Neural crest cell (in vitro differentiated cells): ENCODE measurements at regions not wholly inside any gene's neighbourhood (a gene's known extent, or its start where the extent isn't known, plus 50 kb on each side); places are given as distances from the start of the nearest gene placed in this dataset.

Source experiments
- DNase-seq: peaks from one replicate; pipeline ENCODE4 v3.0.0; 2021; ENCODE audit warnings: low read depth, mixed read lengths, low spot score
- H3K27ac Mint-ChIP-seq: one replicate; pipeline ENCODE4 v1.8.0; 2021; ENCODE audit warnings: mild to moderate bottlenecking, mixed read lengths; ENCODE audit not compliant: unreplicated experiment
- H3K27me3 Mint-ChIP-seq: 2 replicates; pipeline ENCODE4 v1.8.0; 2021; ENCODE audit warnings: low read depth, mild to moderate bottlenecking, mixed read lengths
- H3K36me3 Mint-ChIP-seq: 2 replicates; pipeline ENCODE4 v1.8.0; 2021; ENCODE audit warnings: low read depth, mild to moderate bottlenecking, mixed read lengths
- H3K4me1 Mint-ChIP-seq: 2 replicates; pipeline ENCODE4 v1.8.0; 2021; ENCODE audit warnings: mixed read lengths
- H3K4me3 Mint-ChIP-seq: one replicate; pipeline ENCODE4 v1.8.0; 2021; ENCODE audit warnings: mild to moderate bottlenecking, mixed read lengths
- H3K9me3 Mint-ChIP-seq: 2 replicates; pipeline ENCODE4 v1.8.0; 2021; ENCODE audit warnings: mixed read lengths
- CTCF ChIP-seq: fragments of 200-600 bp; sonication (generic); conservative IDR thresholded peaks from 2 replicates; pipeline ENCODE4 v1.5.0; 2021; ENCODE audit warnings: antibody characterized with exemption, mild to moderate bottlenecking

- peaks cover 4% of the 10 kb centered on the region for H3K9me3 Mint-ChIP-seq
- DNase-seq: no peak
- H3K4me1 Mint-ChIP-seq: no peaks in the 10 kb centered on the region
- H3K27ac Mint-ChIP-seq: no peak overlapping the region
- no peak overlapping the region for H3K4me3 Mint-ChIP-seq
- no peaks in the 10 kb centered on the region for H3K36me3 Mint-ChIP-seq
- no peak for TF ChIP-seq CTCF
- peaks cover 14% of the 10 kb centered on the region for H3K27me3 Mint-ChIP-seq
Measured at GRCh38 chr1:208864366-208864965, 620.3 kb upstream of the PLXNA2 start.

- H3K9me3 Mint-ChIP-seq: no peaks in the 10 kb centered on the region
- DNase-seq: no peak
- peaks cover 7% of the 10 kb centered on the region for H3K27me3 Mint-ChIP-seq
- H3K36me3 Mint-ChIP-seq: no peaks in the 10 kb centered on the region
- H3K27ac Mint-ChIP-seq: no peak overlapping the region
- TF ChIP-seq CTCF: no peak
- H3K4me1 Mint-ChIP-seq: no peaks in the 10 kb centered on the region
- no peak overlapping the region for H3K4me3 Mint-ChIP-seq
Measured at GRCh38 chr1:208866386-208866955, 622.3 kb upstream of the PLXNA2 start.

GRCh38 chr1:208868554-208868953 is 624.4 kb upstream of the PLXNA2 start:
- Mint-ChIP-seq H3K27ac (no peak overlapping the region), H3K36me3 (no peaks in the 10 kb centered on the region), H3K9me3 (no peaks in the 10 kb centered on the region), H3K27me3 (peaks cover 6% of the 10 kb centered on the region), H3K4me1 (no peaks in the 10 kb centered on the region), H3K4me3 (no peak overlapping the region)
- no peak for DNase-seq
- TF ChIP-seq CTCF: no peak

- H3K4me1 Mint-ChIP-seq: no peaks in the 10 kb centered on the region
- no peak overlapping the region for H3K4me3 Mint-ChIP-seq
- H3K27ac Mint-ChIP-seq: no peak overlapping the region
- no peaks in the 10 kb centered on the region for H3K9me3 Mint-ChIP-seq
- no peaks in the 10 kb centered on the region for H3K36me3 Mint-ChIP-seq
- H3K27me3 Mint-ChIP-seq: no peaks in the 10 kb centered on the region
- no peak for DNase-seq
- no peak for TF ChIP-seq CTCF
Measured at GRCh38 chr1:208874915-208875314, 630.7 kb upstream of the PLXNA2 start.

GRCh38 chr1:208879022-208879421 is 634.8 kb upstream of the PLXNA2 start:
- no peak for TF ChIP-seq CTCF
- H3K27ac Mint-ChIP-seq: no peak overlapping the region
- H3K9me3 Mint-ChIP-seq: no peaks in the 10 kb centered on the region
- H3K4me1 Mint-ChIP-seq: no peaks in the 10 kb centered on the region
- H3K36me3 Mint-ChIP-seq: no peaks in the 10 kb centered on the region
- no peak overlapping the region for H3K4me3 Mint-ChIP-seq
- H3K27me3 Mint-ChIP-seq: no peaks in the 10 kb centered on the region
- DNase-seq: no peak
